ENCODE measurements at regions not wholly inside any gene's neighbourhood (a gene's known extent, or its start where the extent isn't known, plus 50 kb on each side); places are given as distances from the start of the nearest gene placed in this dataset.

DNA sequence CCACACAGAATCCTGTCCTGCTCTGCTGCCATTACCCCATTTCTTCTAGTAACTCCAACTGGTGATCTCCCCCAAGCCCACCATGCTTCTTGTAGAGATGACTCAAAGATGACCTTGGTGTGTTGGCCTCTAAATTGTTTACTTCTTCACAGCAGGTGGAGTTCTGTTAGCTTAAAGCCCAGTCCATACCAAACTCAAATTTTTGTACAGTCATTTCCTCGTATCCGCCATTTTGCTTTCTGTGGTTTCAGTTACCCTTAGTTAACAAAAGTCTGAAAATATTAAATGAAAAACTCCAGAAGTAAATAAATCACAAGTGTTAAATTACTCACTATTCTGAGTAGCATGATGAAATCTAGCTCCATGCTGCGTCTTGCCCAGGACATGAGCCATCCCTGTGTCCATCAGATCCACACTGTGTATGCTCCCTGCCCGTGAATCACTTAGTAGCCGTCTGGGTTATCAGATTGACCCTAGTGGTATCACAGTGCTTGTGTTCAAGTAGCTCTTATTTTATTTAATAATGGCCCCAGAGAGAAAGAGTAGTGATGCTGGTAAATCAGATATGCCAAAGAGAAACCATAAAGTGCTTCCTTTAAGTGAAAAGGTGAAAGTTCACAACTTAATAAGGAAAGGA, 133.3 kb upstream of the NOL4 start:
- no peak overlapping the region for H2BK5ac ChIP-seq (ENCODE audit: low read depth, low read length, poor library complexity, severe bottlenecking)
- no peaks in the 10 kb centered on the region for H3K27me3 ChIP-seq (ENCODE audit: control insufficient read depth, insufficient read depth, low read length)
- no TSS peak for BruUV-seq (replicated peaks)
- no peak overlapping the region for H3K27ac ChIP-seq (ENCODE audit: insufficient read depth, low read length)
- no peaks in the 10 kb centered on the region for H3K9me3 ChIP-seq (ENCODE audit: control insufficient read depth, insufficient read depth, low read length)
- no peak overlapping the region for H4K8ac ChIP-seq (ENCODE audit: low read depth in 2 of 2, low read length in 2 of 2)
- WGBS, 2 experiments (ENCODE audit: extremely low coverage in 2 of 2, insufficient read length in 1 of 2) = no CpG with 5 or more reads among the region's 5 CpGs
- no peak overlapping the region for H3K18ac ChIP-seq (ENCODE audit: low read depth, low read length)
- H3K14ac ChIP-seq (replicated peaks; ENCODE audit: low read depth, low read length) = no peak overlapping the region
- no peak overlapping the region for H3K4me3 ChIP-seq (ENCODE audit: insufficient read depth, low read depth, low read length)
- H2AFZ ChIP-seq (replicated peaks; ENCODE audit: low read length, poor library complexity) = no peak overlapping the region
- ChIA-PET POLR2A (ENCODE audit: unreplicated experiment) (no interaction called here), CTCF (interaction anchor here (0.6 kb wide), 1 partner anchor 455 kb away, joined by 4 read pairs; no protein-coding TSS in a partner anchor)
- dilution Hi-C loops (cut with HindIII; ENCODE audit: low sequenced_read_pairs, unreplicated experiment) (no loop called here), intact Hi-C loops (cut with micrococcal nuclease) (no loop called here), in situ Hi-C loops (cut with MboI; ENCODE audit: low sequenced_read_pairs) (no loop called here)
- no peak overlapping the region for H3K23ac ChIP-seq (ENCODE audit: low read depth, low read length)
- no peak overlapping the region for H2AK5ac ChIP-seq (ENCODE audit: low read depth, low read length)
- H2BK15ac ChIP-seq (ENCODE audit: low read depth, low read length) = no peak overlapping the region
- no peaks in the 10 kb centered on the region for H3K79me1 ChIP-seq (ENCODE audit: low read depth in 1 of 2, low read length in 2 of 2)
- TF ChIP-seq NFE2L2 (IDR thresholded peaks at IDR 0.05; ENCODE audit: low read depth, low read length) (no peak), MAFK (IDR thresholded peaks at IDR 0.05; ENCODE audit: low read depth, low read length) (no peak), RAD21 (IDR thresholded peaks at IDR 0.05; ENCODE audit: low read length) (no peak), RFX5 (IDR thresholded peaks at IDR 0.05; ENCODE audit: low read depth, low read length) (no peak)
- H4K91ac ChIP-seq (ENCODE audit: insufficient read depth, low read depth, low read length) = no peak overlapping the region
- H3K9me1 ChIP-seq (ENCODE audit: insufficient read depth, low read length) = no peaks in the 10 kb centered on the region
- DNase-seq (no peak), ATAC-seq (ENCODE audit: low read depth) (no peak)
- no peak overlapping the region for H2AK9ac ChIP-seq (replicated peaks; ENCODE audit: low read depth, low read length, poor library complexity)
- no peak overlapping the region for H2BK120ac ChIP-seq (ENCODE audit: low read depth, low read length)
- H3K4ac ChIP-seq (ENCODE audit: low read depth, low read length) = no peak overlapping the region
- H3K4me1 ChIP-seq (ENCODE audit: control insufficient read depth, insufficient read depth, low read length) = no peaks in the 10 kb centered on the region
- no peak overlapping the region for H3K4me2 ChIP-seq (ENCODE audit: low read depth, low read length)
- no peak overlapping the region for H2BK20ac ChIP-seq (ENCODE audit: low read depth, low read length)
- no peak overlapping the region for H4K5ac ChIP-seq (ENCODE audit: low read depth, low read length)
- H4K20me1 ChIP-seq (ENCODE audit: insufficient read depth, low read length) = no peaks in the 10 kb centered on the region
- H3K56ac ChIP-seq (ENCODE audit: extremely low read depth, insufficient read depth, low read length) = no peak overlapping the region
- H3K36me3 ChIP-seq (ENCODE audit: control insufficient read depth, insufficient read depth, low read length) = no peaks in the 10 kb centered on the region
- H3K9ac ChIP-seq (ENCODE audit: low read depth, low read length) = no peak overlapping the region
